ES-I3 (cell line): ENCODE measurements at regions not wholly inside any gene's neighbourhood (a gene's known extent, or its start where the extent isn't known, plus 50 kb on each side); places are given as distances from the start of the nearest gene placed in this dataset.

Source experiments
- H3K36me3 ChIP-seq: 2 replicates; pipeline ENCODE4 v1.6.1; 2013; ENCODE audit warnings: mild to moderate bottlenecking, low read length, control low read depth, moderate library complexity; ENCODE audit not compliant: insufficient read depth
- H3K4me1 ChIP-seq: 2 replicates; pipeline ENCODE4 v1.6.1; 2013; ENCODE audit warnings: mild to moderate bottlenecking, control low read depth, low read length; ENCODE audit not compliant: insufficient read depth
- H3K9ac ChIP-seq: 2 replicates; pipeline ENCODE4 v1.6.1; 2013; ENCODE audit warnings: low read depth, mild to moderate bottlenecking, low read length, moderate library complexity
- H3K9me3 ChIP-seq: 2 replicates; pipeline ENCODE4 v1.6.1; 2013; ENCODE audit warnings: mild to moderate bottlenecking, low read length, moderate library complexity; ENCODE audit not compliant: control insufficient read depth, insufficient read depth

DNA sequence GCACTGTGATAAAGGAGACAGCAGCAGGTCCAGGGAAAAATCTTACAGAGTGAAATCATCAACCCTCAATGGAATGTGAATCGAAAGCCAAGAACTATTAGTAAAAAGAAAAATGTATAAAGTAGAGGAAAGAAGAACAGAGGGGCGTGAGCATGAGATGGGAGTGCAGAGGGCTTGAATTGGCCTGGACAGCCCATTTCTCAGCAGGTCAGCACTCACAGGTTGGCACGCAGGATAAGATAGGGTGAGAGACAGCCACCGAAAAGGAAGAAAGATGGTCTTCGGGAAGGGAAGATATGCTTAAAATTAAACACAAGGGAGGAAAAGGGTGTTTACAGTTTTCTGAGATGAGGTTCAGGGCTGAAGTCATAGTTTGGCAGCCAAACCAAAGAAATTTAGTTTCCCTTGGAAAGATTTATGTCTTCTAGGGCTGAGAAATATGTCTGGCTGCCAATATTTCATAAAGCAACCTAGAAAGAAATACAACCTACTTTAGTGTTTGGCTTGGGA is 524.7 kb downstream of the SPATA31D1 start:
- Histone ChIP-seq H3K9me3 (no peaks in the 10 kb centered on the region), H3K4me1 (no peaks in the 10 kb centered on the region), H3K36me3 (no peaks in the 10 kb centered on the region), H3K9ac (no peak overlapping the region)

DNA sequence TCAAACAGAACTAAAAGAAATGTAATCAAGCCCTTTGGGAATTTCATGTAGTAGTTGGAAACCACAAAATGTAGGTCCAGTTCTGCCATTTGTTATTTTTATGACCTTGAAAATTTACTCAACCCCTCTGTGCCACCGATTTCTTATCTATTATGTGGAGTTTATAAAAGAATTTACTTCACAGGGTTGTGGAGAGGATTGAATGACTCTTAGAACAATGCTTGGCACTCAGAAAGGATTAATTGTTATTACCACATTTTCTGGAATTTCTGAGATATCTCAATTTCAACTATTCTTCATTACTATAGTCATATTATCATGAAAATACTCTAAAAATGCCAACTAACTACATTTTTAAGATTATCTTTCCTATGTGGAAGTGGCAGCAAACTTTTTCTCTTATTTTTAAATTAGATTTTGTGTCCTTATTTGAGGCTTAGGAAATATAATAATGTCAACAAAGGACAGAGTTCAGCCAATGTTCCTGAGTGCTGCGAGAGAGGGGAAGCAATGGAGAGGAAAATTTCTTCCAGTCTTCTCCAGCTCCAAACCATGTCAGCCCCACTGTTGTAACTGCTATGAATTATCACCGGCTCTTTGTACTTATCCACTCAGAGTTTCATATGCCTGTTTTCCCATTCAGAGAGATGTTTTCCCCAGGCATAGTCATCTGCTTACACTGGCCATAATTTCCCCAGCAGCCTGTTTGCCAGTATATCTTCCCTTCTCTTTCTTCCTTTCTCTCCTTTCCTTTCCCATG is 525.6 kb downstream of the SPATA31D1 start:
- H3K4me1 ChIP-seq = no peaks in the 10 kb centered on the region
- H3K9me3 ChIP-seq = no peaks in the 10 kb centered on the region
- no peak overlapping the region for H3K9ac ChIP-seq
- no peaks in the 10 kb centered on the region for H3K36me3 ChIP-seq

DNA sequence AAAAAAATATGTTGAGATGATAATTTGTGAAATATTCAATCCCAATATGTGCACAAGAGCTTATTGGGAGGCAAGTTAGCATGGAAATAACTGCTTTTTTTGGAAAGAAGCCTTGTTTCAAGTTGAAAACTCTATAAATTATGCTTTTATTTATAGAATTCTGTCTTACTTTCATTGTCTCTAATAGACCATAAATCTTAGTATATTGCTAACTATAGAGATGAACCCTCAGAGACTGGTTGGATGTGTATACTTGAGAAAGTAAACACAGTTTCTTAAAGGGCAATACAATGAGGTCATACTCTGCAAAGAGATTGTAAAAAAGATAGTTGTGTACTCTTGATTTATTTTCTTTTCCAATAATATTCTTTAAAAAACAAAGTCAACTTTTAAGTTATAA is 530.3 kb downstream of the SPATA31D1 start:
- Histone ChIP-seq H3K4me1 (no peaks in the 10 kb centered on the region), H3K9ac (no peak overlapping the region), H3K36me3 (no peaks in the 10 kb centered on the region), H3K9me3 (no peaks in the 10 kb centered on the region)

DNA sequence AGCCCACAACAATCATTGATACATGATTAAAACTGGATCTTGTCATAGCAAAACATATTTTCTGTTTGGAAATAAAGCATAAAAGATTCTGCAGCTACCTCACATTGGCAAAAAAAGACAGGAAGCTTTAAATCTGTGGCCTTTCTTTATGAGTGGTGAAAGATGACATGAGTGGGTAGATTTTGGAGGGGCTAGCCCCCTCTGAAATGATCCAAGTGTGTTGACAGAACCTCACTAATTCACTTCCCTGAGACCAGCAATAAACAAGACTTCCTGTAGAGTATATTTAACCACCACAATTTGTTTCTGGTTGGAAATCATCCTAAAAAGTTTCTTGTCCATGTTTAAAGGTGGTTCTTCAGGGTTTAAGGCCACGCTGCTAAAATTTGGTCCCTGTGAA is 530.8 kb downstream of the SPATA31D1 start:
- no peaks in the 10 kb centered on the region for H3K9me3 ChIP-seq
- no peaks in the 10 kb centered on the region for H3K36me3 ChIP-seq
- H3K9ac ChIP-seq = no peak overlapping the region
- no peaks in the 10 kb centered on the region for H3K4me1 ChIP-seq

DNA sequence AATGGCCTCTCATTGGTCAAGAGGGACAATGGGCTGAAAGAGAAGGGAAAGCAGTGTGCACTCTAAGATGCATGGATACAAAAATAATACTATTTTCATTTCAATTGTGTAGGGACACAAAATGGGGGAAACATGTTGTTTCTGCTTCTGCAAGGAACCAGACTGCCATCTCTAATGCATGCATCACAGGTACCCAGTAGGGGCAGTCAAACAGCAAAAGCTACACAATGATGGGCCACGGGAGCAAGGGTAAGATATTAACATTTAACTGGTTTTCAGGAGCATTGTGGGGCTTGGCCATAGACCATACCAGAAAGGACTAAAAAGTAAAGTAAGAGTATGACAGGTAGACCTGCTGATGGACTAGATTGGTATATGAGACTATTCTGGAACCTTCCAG is 535.8 kb downstream of the SPATA31D1 start:
- H3K9me3 ChIP-seq = no peaks in the 10 kb centered on the region; the same call in 1 of the 2 replicates
- H3K36me3 ChIP-seq = no peaks in the 10 kb centered on the region
- H3K9ac ChIP-seq = no peak overlapping the region
- H3K4me1 ChIP-seq = no peaks in the 10 kb centered on the region

DNA sequence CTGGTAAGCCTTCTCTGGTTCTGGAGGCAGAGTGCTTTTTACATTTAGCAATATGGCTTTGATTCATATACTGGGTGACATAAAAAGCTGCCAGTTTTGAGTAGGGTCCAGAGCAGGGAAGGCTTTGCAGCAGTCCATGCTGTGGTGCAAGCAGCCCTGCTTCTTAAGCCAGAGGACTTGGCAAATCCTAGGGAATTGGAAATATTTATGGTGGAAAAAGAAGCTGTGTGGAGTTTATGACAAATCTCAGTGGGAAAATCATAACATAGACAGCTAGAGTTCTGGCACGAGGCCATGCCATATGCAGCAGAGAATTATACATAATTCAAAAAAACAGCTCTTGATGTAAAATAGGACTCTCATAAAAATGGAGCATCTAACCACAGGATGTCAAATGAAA is 536.4 kb downstream of the RASEF start:
- H3K4me1 ChIP-seq = no peaks in the 10 kb centered on the region
- no peak overlapping the region for H3K9ac ChIP-seq
- no peaks in the 10 kb centered on the region; the same call in 1 of the 2 replicates for H3K9me3 ChIP-seq
- no peaks in the 10 kb centered on the region for H3K36me3 ChIP-seq

DNA sequence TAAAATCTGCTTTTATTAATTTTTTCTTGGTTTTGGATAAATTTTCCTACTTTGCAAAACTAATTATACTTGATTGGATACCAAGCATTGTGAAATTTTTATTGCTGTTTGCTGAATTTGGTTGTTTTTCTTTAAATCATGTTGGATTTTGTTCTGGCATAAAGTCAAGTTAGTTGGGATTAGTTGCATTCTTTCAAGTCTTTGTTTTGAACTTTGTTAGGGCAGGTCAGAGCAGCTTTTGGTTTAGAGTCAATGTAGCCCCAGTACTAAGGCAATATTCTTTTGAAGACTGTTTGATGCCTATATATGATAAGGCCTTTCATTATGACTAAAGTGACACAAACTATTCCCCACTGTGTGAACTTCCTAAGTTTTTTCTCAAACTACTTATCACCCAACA is 531.1 kb downstream of the RASEF start:
- no peaks in the 10 kb centered on the region for H3K36me3 ChIP-seq
- no peak overlapping the region for H3K9ac ChIP-seq
- H3K4me1 ChIP-seq = no peaks in the 10 kb centered on the region

DNA sequence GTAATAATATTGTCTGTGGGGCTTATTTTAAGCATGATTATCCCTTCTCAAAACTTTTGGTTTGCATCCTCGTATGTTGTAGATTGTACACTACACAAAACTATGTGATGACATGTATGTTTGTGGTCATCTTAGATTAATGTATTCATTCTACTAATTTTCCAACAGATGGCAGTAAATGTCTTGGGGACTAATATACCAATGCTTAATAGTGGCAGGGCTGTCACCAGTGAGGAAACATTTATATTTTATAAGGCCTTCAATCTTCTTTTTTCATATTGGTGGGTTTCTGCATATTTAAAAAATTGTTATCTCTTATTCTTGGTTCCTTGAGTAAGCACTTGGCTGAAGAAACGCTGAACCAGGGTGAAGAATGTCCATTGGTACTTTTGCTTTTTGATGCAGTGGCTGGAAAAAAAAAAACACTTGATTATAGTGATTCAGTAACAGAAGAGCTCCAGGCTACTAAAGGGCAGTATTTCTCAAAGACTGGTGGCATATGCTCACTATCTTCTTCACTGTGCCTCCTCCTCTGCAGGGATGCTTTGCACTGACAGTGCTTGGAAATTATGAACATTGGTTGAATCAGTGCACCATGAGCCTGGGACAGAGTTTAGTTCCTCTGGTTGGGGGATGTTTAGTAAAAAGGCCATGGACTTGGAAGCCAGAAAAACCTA is 530.3 kb downstream of the RASEF start:
- Histone ChIP-seq H3K4me1 (no peaks in the 10 kb centered on the region), H3K36me3 (no peaks in the 10 kb centered on the region), H3K9me3 (no peaks in the 10 kb centered on the region; the same call in 1 of the 2 replicates), H3K9ac (no peak overlapping the region)

More for the DNA sequence above, 531.1 kb downstream of the RASEF start:
- no peaks in the 10 kb centered on the region; the same call in 1 of the 2 replicates for H3K9me3 ChIP-seq

DNA sequence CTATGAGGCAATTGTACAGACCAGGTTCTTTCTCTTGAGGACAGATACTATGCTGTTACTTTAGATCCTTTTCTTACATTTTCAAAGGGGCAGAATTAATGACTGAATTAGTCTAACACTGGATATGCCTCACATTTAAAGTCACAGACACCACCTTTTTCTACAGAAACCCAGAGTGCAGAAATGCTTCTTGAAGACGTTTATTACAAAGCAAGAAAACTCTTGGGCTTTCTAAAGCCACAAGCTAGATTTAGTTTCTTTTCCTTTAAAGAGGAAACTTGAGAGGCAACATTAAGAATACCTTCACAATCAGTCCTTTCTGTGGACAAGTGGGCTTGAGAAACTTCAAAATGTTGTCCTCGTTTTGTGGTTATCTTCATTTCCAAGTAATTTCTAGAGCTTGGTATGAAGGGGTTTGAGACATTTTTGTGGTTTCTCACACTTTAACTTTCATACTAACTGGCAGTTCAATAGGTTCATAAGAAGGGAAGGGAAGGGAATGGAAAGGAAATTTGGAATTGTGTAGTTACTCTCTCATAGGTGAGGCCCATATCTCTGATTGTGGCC is 527.4 kb downstream of the RASEF start:
- no peaks in the 10 kb centered on the region for H3K4me1 ChIP-seq
- no peak overlapping the region for H3K9ac ChIP-seq
- H3K9me3 ChIP-seq = no peaks in the 10 kb centered on the region
- H3K36me3 ChIP-seq = no peaks in the 10 kb centered on the region

DNA sequence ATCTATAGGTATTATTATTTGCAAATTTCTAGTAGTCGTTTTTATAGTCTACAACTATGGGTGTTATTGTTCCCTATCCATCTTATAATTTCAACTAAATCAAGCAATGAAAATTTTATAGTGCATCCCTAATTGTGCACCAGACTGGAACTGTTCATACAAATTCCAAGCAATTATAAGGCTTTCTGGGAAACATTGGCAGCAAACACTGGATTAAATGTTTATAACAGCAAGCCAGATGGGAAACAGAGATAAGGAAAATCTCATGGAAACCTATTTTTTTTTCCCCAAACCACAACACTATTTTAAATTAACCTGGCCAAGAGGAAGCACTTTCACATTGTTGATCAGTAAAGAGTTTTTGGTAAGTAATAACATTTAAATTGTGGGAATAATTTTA is 524.3 kb downstream of the RASEF start:
- no peaks in the 10 kb centered on the region for H3K9me3 ChIP-seq
- no peak overlapping the region for H3K9ac ChIP-seq
- H3K36me3 ChIP-seq = no peaks in the 10 kb centered on the region
- no peaks in the 10 kb centered on the region for H3K4me1 ChIP-seq

DNA sequence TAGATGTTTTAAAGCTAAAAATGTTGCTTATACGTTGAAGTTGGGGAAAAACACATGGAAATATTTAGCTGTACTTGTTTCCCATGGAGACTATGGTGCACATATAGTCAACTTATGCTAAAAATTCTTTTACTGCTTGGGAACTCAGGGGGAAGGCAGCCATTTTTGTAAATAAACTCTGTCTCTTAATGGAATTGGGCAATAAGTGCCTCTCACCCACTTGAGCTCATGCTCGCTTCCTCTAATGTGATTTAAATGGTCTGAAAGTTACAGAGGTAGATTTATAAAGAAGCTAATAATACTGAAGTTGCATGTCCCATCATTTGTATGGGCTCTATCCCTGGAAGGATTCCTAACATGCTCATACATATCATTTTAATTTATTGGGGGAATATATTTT is 523.8 kb downstream of the RASEF start:
- Histone ChIP-seq H3K9ac (no peak overlapping the region), H3K4me1 (no peaks in the 10 kb centered on the region), H3K9me3 (no peaks in the 10 kb centered on the region), H3K36me3 (no peaks in the 10 kb centered on the region)

DNA sequence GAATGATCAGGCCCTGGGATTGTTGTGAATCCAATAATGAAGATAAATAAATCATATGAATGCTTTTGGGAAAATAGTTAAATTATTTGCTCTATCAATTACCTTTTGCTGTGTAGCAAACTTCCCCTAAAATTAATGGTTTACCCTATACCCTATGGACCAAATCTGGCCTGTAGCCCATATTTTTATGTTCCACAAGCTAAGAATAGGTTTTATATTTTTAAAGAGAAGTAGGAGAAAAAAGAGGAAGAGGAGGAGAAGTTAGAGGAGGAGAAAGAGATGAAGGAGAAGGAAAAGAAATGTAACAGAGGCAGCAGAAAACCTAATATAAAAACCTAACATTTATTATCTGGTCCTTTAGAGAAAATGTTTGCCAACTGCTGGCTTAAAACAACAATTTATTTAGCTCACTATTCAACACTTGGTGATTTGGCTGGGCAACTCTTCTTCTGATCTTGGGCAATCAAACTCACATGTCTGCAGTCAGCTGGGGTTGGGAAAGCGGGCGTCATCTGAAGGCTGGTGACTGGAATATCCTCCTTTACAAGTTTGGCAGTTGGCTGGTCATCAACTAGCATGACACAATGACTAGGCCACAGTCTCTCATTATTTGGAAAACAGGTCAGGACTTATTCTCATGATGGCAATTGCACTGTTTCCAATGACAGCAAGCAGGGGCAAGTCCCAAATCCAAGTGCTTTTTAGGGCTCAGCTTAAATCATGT is 522.9 kb downstream of the RASEF start:
- Histone ChIP-seq H3K4me1 (no peaks in the 10 kb centered on the region), H3K36me3 (no peaks in the 10 kb centered on the region), H3K9ac (no peak overlapping the region), H3K9me3 (no peaks in the 10 kb centered on the region)

DNA sequence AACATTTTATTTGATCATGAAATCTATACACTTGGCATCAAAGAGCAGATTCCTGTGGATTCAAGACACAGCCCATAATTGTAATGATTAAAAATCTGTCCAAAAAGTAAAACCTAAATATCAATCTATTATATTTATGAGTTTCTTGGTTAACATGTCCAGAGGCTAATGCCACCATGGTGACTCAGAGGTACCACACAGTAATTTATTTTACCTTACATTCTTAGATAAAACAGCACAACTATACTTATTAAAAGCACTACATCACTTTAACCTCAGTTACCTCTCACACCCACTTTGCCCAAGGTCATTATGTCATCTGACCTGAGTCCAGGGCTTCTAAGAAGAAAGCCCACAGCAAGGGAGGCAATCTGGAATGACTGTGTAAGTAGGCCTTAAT is 519.2 kb downstream of the RASEF start:
- H3K4me1 ChIP-seq = no peaks in the 10 kb centered on the region
- no peaks in the 10 kb centered on the region for H3K36me3 ChIP-seq
- no peaks in the 10 kb centered on the region for H3K9me3 ChIP-seq
- H3K9ac ChIP-seq = no peak overlapping the region

DNA sequence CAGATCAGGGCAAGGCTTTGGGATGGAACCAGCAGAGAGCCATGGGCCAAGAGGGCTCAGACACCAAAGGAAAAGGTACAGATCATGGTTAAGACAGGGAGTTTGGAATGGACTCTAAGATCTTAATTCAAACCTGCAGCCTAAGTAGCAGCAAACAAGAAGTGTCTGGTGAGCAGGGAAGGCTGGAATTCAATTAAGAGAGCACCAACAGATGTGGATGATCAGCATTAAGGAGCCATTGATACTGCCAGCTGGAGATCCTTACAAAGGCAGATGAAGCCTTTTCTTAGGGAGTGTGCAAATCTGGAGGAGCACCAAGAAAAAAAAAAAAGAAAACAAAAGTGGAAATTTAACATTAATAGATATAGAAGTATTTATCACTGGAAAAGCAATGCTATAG is 516.8 kb downstream of the RASEF start:
- H3K4me1 ChIP-seq = no peaks in the 10 kb centered on the region
- H3K36me3 ChIP-seq = no peaks in the 10 kb centered on the region

More for the DNA sequence above, 516.8 kb downstream of the RASEF start:
- no peaks in the 10 kb centered on the region for H3K9me3 ChIP-seq
- no peak overlapping the region for H3K9ac ChIP-seq
